ENCODE measurements at regions not wholly inside any gene's neighbourhood (a gene's known extent, or its start where the extent isn't known, plus 50 kb on each side); places are given as distances from the start of the nearest gene placed in this dataset.

DNA sequence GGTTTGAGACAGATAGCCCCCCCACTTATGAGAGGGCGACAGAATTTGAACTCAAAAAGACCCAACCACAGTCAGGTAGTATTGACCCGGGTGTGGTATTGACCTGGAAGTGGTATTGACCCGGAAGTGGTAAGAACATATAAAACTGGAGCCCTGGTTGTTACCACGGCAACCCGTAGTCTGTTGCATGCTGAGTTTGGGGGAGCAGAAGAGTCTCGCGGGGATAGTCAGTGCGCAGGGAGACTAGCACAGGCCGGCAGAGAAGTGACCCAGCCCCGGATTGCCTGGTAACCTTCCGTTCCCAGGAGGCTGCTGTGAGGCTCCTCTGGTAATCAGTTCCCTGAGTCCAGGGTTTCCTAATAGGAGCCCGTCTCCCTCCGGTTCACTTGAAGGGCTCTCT is 96.2 kb downstream of the SNX5 start:
- TF ChIP-seq, protein P1, sequence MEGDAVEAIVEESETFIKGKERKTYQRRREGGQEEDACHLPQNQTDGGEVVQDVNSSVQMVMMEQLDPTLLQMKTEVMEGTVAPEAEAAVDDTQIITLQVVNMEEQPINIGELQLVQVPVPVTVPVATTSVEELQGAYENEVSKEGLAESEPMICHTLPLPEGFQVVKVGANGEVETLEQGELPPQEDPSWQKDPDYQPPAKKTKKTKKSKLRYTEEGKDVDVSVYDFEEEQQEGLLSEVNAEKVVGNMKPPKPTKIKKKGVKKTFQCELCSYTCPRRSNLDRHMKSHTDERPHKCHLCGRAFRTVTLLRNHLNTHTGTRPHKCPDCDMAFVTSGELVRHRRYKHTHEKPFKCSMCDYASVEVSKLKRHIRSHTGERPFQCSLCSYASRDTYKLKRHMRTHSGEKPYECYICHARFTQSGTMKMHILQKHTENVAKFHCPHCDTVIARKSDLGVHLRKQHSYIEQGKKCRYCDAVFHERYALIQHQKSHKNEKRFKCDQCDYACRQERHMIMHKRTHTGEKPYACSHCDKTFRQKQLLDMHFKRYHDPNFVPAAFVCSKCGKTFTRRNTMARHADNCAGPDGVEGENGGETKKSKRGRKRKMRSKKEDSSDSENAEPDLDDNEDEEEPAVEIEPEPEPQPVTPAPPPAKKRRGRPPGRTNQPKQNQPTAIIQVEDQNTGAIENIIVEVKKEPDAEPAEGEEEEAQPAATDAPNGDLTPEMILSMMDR (IDR thresholded peaks at IDR 0.05), result no peak
- ATAC-seq (ENCODE audit: low FRiP score) (no peak), DNase-seq (ENCODE audit: low spot score) (no peak)

DNA sequence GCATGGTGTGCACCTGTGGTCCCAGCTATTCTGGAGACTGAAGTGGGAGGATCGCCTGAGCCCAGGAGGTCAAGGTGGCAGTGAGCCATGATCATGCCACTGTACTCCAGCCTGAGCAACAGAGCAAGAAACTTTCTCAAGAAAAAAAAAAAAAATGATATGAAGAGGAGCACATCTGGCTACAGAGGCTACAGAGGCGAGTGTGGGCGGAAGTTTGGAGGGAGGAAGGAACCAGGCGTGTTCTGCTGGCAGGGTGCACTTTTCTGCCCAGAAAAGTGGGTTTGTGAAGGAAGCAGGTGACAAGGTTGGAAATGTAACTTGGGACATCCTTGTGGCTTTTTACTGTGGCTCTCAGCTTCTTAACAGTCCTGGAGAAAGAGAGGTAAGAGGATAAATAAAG is 96.7 kb downstream of the SNX5 start:
- TF ChIP-seq, protein P1 (IDR thresholded peaks at IDR 0.05), result no peak
- DNase-seq (ENCODE audit: low spot score) (no peak), ATAC-seq (ENCODE audit: low FRiP score) (no peak)

DNA sequence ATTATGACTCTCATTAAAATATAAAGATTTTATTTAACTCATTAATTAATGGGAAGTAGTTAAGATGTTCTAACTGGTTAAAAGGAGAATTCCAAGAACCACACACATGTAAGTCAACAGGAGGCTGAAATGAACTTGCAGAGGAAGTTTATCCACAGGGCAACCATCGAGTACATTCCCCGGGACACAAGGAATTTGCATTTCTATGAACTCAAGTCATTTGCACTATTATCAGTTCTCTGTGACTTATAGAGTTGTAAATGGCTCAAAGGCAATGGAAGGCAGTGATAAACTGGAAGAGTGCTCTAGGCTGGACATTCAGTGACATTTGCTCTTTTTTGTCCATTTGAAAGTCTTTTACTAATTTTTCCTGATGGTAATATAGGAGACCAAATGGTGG is 97.4 kb downstream of the SNX5 start:
- TF ChIP-seq, protein P1 (IDR thresholded peaks at IDR 0.05), result no peak
- no peak for ATAC-seq (ENCODE audit: low FRiP score)

DNA sequence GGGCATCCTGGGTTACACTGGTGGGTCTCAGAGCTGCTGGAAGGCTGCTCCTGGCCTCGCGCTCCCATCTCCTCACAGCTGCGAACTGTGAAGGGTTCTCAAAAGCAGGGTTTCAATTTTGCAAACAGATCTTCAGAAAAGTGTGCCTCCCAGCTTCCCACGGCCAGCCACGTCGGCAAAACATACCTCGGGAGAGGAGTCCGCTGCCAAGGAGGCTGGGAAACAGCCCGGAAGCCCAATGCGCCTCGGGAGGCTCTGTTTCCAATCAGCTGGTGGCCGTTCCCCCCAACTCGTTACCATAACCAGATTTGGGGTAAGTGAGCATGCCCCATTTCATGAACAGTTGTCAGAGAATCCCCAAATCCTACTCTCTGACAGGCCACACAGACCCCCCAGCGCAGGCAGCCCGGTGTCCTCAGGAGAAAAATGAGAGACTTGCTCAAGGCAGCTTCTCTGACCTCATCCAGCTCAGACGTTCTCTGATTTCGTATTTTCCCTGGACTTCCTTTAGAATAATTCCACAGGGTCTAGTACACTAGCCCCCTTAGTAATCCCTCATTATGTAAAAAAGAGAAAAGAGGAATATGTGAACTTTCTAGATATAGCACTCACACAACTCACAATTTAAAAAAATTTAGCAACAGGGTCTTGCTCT is 98.4 kb downstream of the SNX5 start:
- TF ChIP-seq, protein P1 (IDR thresholded peaks at IDR 0.05), result no peak
- ATAC-seq (ENCODE audit: low FRiP score), result no peak
- no peak for DNase-seq (ENCODE audit: low spot score)

More for the DNA sequence above, 97.4 kb downstream of the SNX5 start:
- no peak for DNase-seq (ENCODE audit: low spot score)

DNA sequence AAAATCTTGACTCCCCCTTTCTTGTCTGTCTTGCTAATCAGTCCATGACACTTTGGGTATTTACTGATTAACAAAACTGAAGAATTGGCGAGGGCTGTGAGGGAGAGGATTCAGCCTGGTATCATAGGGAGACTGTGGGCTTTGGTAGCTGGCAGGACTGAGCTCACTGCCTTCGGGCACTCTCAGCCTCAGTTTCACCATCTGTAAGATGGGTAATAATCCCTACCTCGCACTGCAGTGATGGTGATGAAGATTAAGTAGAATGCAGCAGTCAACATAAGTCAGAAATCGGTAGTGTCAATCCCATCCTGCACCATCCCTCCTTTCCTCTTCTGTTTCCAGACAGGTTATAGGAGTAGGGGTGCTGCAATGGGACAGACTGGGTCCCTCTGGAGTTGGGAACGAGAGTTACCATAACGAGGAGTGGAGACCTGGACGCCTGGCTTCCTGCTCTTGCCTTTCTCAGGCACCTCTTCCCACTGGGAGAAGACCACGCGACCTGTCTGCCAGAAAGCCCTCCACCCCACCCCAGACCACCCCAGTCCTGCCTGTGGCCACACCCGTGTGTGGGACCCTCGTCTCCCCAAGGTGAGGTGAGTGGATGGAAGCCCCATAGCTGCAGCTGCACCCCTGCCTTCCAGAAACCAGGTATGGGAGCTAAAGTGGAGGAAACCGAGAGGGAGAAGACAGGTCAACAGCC is 99.1 kb downstream of the SNX5 start:
- DNase-seq (ENCODE audit: low spot score), result no peak

DNA sequence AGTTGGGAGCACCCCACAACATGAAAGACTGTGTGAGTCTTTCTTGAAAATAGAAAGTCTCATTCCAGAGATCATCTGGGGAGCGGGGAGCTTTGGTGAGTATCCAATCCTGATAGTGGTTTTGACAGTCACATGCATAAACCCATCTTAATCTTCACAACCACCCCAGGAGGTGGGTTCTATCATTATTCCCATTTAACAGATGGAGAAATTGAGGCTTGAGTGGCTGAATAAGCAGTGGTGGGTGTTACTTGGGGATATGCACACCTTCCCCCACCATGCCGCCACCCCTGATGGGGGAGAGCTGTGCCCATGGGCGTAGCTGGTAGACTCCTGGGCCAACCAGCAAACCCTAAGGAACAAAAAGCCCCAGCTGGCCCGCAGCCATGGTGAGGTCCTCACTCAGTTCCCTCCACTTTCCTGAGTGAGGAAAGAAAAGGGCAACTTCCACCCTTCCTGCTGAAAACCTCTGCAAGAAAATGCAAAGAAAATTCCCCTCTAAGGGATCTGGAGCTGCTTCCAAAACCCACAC is 99.8 kb downstream of the SNX5 start:
- DNase-seq (ENCODE audit: low spot score) (no peak), ATAC-seq (ENCODE audit: low FRiP score) (no peak)
- TF ChIP-seq, protein P1 (IDR thresholded peaks at IDR 0.05), result no peak

More for the DNA sequence above, 99.1 kb downstream of the SNX5 start:
- no peak for ATAC-seq (ENCODE audit: low FRiP score)
- TF ChIP-seq, protein P1 (IDR thresholded peaks at IDR 0.05), result no peak

DNA sequence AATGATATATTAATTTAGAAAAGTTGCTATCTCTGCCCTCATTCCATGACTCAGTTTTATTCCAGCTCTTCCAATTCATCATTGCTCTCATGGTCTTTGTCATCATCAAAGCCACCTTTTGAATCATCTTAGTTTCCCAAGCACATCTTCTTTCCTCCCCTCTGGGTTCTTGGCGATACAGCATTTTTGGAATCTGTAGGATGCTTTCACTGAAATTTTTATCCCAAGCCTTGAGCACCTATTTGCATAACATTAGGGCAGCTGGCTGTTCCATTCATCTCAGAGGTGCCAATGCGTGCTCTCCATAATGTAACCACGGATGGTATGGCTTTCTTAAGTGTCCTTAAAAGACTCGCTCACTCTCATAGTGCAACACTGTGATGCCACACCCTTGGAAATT is 100.4 kb downstream of the SNX5 start:
- DNase-seq (ENCODE audit: low spot score), result no peak
- no peak for ATAC-seq (ENCODE audit: low FRiP score)
- TF ChIP-seq, protein P1 (IDR thresholded peaks at IDR 0.05), result no peak
